Fibroblast of mammary gland (primary cell): ENCODE measurements at regions not wholly inside any gene's neighbourhood (a gene's known extent, or its start where the extent isn't known, plus 50 kb on each side); places are given as distances from the start of the nearest gene placed in this dataset.
A peak's percentile ranks its signal among the peaks of the same experiment; 100 is the strongest.

ENCODE experiments used
- DNase-seq: peaks from one replicate; pipeline ENCODE4 v3.0.0-alpha.2; 2010; ENCODE audit warnings: low read depth
- H3K4me3 ChIP-seq: 2 replicates; pipeline ENCODE4 v1.5.1; 2011; ENCODE audit warnings: low read depth, mild to moderate bottlenecking, low read length, moderate library complexity; ENCODE audit not compliant: control insufficient read depth
- TF ChIP-seq, protein P1 (sequence below): conservative IDR thresholded peaks from 2 replicates; pipeline ENCODE4 v1.5.1; 2011; ENCODE audit warnings: low read depth, low read length, inconsistent platforms; ENCODE audit not compliant: control insufficient read depth, insufficient read depth

DNA sequence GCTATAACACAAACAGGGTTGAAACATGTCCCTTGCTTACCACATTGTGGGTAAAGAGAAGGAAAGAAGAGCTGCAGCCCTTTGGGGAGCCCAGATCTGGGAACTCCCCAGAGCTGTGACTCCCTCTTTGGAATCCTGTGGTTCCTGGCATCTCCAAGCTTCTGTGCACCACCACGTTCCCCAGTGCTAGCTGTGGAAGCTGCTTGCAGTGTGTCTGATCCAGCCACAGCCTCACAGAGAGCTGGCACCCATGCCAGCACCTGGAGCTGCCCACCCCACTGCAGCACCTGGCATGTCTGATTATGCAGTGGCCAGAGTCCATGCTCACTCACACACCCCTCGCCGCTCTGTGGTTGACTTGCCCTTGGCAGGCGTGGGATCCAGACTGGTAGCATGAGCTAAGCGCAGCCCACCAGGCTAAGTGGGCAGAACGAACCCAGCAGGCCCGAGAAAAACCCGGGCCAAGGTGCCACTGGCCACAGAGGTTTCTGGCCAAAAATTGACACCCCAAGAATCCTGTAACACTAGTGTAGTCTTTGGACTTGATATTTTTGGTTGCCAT is 252.6 kb upstream of the KCNJ16 start:
- H3K4me3 ChIP-seq, result no peak overlapping the region
- DNase-seq, result no peak
- TF ChIP-seq, protein P1, sequence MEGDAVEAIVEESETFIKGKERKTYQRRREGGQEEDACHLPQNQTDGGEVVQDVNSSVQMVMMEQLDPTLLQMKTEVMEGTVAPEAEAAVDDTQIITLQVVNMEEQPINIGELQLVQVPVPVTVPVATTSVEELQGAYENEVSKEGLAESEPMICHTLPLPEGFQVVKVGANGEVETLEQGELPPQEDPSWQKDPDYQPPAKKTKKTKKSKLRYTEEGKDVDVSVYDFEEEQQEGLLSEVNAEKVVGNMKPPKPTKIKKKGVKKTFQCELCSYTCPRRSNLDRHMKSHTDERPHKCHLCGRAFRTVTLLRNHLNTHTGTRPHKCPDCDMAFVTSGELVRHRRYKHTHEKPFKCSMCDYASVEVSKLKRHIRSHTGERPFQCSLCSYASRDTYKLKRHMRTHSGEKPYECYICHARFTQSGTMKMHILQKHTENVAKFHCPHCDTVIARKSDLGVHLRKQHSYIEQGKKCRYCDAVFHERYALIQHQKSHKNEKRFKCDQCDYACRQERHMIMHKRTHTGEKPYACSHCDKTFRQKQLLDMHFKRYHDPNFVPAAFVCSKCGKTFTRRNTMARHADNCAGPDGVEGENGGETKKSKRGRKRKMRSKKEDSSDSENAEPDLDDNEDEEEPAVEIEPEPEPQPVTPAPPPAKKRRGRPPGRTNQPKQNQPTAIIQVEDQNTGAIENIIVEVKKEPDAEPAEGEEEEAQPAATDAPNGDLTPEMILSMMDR, result no peak

DNA sequence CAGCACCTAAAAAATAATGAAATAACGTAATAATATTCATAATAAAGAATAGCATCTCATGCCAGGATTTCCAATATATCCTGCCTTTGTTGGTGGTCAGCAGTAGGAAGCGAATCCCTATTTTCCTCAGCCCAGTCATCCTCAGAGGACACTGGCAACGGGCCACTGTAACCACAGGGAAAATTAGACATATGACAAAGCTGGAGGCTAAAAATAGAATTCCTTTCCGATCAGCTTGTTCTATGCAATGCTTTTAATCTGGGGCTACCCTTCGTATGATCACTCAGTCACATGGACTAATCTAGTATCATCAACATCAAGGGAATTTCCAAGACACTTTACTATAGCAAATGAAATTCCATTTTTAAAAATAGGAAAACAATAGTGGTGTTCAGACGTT is 246.9 kb upstream of the KCNJ16 start:
- H3K4me3 ChIP-seq, result no peak overlapping the region
- peak; percentile 66 for DNase-seq
- TF ChIP-seq, protein P1, result no peak

DNA sequence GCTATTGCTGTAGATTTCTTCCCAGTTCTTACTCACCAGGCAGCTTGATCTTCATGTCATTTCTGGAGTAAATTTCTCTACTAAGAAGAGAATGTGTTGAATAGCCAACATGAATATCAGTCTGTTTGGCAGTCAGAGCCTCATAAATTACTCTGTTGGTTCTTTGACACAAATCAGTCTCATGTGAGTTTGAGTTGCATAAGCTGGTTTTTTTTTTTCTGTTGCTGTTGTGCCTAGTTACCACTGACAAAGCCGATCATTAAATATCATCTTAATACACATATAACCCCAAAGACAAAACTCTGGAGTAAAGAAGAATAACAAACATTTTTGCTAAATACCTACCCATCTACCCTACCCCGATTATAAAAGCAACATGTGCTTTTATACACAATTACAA is 240.5 kb upstream of the KCNJ16 start:
- H3K4me3 ChIP-seq, result no peak overlapping the region
- TF ChIP-seq, protein P1, result no peak
- DNase-seq, result no peak

DNA sequence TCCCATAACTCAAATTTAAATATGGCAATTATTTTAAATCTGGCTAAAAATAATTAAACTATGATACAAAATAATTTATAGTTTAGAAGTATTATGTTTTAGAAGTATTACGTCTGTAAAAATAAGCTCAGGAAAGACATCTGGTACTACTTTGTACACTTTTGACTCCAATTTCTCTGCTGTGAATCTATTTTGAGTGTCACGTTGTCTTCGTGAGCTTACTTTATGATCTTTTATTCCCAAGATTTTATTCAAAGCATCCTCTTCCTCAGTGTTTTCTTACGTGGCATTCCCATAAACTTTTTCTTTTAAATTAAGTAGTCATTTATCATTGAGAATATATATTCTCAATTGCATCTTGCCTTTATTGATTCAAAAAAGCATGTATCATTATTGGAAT is 223.3 kb upstream of the KCNJ16 start:
- TF ChIP-seq, protein P1, result no peak
- DNase-seq, result no peak
- H3K4me3 ChIP-seq, result no peak overlapping the region

DNA sequence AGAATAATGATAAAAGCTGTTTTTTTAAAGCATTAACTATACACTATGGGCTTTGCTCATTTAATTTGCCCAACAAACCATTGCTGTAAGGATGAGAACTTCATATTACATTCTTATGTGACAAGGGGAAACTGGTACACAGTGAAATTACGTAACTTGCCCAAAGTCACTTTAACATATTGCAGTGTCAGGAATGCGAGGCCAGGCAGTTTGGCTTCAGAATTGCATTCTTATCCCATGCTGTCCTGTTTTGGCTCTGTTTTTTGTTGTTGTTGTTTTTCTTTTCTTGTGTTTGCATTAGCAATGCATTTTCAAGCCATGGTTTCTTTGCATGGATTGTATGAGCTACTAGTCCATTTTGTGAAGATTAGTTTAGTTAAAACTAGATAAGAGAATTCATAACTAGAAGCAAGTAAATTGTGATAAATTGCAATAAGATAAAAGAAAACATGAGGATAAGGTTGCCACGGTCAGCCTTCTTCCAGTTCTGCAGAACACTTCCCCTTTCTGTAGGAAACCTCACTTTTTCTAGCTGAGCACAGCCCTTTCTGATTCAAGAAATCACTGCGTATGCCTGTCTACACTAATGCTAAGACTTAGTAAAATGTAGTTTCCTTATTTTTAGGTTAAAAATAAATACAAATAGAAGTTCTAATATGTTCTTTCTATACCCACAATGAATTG is 221.3 kb upstream of the KCNJ16 start:
- H3K4me3 ChIP-seq, result no peak overlapping the region
- no peak for DNase-seq
- TF ChIP-seq, protein P1, result no peak

DNA sequence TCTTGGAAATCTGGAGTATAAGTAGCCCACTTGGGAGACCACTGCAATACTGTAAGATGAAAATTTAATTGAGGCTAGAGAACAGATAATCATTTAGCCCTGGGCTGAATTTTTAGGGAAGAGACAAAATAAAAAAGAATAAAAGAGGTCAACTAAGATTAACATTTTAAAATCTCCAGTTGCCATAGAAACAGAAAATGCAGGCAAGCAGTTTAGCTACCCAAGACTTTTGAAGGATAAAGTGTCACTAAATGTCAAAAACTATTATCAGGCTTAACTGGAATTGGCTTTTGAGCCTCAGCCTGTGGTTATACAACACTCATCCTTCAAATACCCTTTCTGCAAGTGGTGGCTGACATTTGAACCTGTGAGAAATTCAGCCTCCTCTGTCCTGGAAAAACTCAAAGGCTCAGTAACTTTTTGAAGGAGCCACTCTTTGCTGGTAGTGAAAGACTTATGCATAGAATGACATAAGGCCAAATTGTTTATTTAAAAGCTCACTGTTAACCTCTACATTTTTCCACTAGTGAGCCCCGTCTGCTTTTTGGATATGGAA is 220.7 kb upstream of the KCNJ16 start:
- no peak for DNase-seq

More for the DNA sequence above, 220.7 kb upstream of the KCNJ16 start:
- TF ChIP-seq, protein P1, result no peak
- no peak overlapping the region for H3K4me3 ChIP-seq
